ENCODE measurements at regions not wholly inside any gene's neighbourhood (a gene's known extent, or its start where the extent isn't known, plus 50 kb on each side); places are given as distances from the start of the nearest gene placed in this dataset.
"Not testable (repeated sequence)": the region's sequence is repeated elsewhere in the genome, so short reads cannot be mapped to it uniquely, and the experiment has no call there.

DNA sequence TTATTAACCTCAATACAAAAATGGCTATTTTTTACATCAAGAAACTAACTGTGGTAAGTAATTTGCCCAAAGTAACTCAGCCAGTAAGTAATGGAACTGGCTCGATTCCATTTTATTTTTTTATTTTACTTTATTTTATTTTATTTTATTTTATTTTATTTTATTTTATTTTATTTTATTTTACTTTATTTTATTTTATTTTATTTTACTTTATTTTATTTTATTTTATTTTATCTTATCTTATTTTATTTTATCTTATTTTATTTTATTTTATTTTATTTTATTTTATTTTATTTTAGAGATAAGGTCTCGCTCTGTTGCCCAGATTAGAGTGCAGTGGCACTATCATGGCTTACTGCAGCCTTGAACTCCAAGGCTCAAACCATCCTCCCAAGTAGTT lies 516.3 kb upstream of the API5 start:
- TF ChIP-seq, protein P1, sequence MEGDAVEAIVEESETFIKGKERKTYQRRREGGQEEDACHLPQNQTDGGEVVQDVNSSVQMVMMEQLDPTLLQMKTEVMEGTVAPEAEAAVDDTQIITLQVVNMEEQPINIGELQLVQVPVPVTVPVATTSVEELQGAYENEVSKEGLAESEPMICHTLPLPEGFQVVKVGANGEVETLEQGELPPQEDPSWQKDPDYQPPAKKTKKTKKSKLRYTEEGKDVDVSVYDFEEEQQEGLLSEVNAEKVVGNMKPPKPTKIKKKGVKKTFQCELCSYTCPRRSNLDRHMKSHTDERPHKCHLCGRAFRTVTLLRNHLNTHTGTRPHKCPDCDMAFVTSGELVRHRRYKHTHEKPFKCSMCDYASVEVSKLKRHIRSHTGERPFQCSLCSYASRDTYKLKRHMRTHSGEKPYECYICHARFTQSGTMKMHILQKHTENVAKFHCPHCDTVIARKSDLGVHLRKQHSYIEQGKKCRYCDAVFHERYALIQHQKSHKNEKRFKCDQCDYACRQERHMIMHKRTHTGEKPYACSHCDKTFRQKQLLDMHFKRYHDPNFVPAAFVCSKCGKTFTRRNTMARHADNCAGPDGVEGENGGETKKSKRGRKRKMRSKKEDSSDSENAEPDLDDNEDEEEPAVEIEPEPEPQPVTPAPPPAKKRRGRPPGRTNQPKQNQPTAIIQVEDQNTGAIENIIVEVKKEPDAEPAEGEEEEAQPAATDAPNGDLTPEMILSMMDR (conservative IDR thresholded peaks at IDR 0.05; ENCODE audit: low read length) = not testable (repeated sequence)
- not testable (repeated sequence) for TF ChIP-seq EZH2phosphoT487 (IDR thresholded peaks at IDR 0.05; ENCODE audit: borderline replicate concordance, low read depth, low read length)

Measured in OCI-LY7 (cell line).